WTC11 (cell line): ENCODE measurements at regions not wholly inside any gene's neighbourhood (a gene's known extent, or its start where the extent isn't known, plus 50 kb on each side); places are given as distances from the start of the nearest gene placed in this dataset.

Experiments
- ATAC-seq: fragments of 200-7000 bp; cut with Tn5 transposase; 2 replicates; pipeline ENCODE4 v1.10.0; 2021; ENCODE audit warnings: mild to moderate bottlenecking, moderate library complexity
- CTCF ChIA-PET: fragments of 300-600 bp; sonication (Branson Sonifier 250); formaldehyde crosslinking; loops from one replicate; lab custom pipeline; 2021; ENCODE audit warnings: antibody characterized with exemption; lab: Charles Lee
- POLR2A ChIA-PET: fragments of 350-600 bp; sonication (Branson Sonifier 250); formaldehyde crosslinking; loops from one replicate; lab custom pipeline; 2021; ENCODE audit warnings: antibody characterized with exemption; lab: Charles Lee
- DNase-seq: peaks from one replicate; pipeline ENCODE4 v3.0.0; 2021; ENCODE audit warnings: low spot score
- H3K27ac Mint-ChIP-seq: 2 replicates; pipeline ENCODE4 v1.8.0; 2021; ENCODE audit warnings: mixed read lengths
- H3K27me3 Mint-ChIP-seq: 2 replicates; pipeline ENCODE4 v1.8.0; 2021; ENCODE audit warnings: low read depth, mild to moderate bottlenecking, moderate library complexity, mixed read lengths
- H3K36me3 Mint-ChIP-seq: 2 replicates; pipeline ENCODE4 v1.8.0; 2021; ENCODE audit warnings: mixed read lengths
- H3K4me1 Mint-ChIP-seq: 2 replicates; pipeline ENCODE4 v1.8.0; 2022; ENCODE audit warnings: mixed read lengths
- H3K4me3 Mint-ChIP-seq: 2 replicates; pipeline ENCODE4 v1.8.0; 2021; ENCODE audit warnings: mild to moderate bottlenecking, moderate library complexity, mixed read lengths
- H3K9me3 Mint-ChIP-seq: 2 replicates; pipeline ENCODE4 v1.8.0; 2021; ENCODE audit warnings: mixed read lengths
- CBFB ChIP-seq: sonication (generic); formaldehyde crosslinking; IDR thresholded peaks from 2 replicates; pipeline ENCODE4 v1.8.1; 2022; ENCODE audit warnings: mild to moderate bottlenecking, low read depth, missing genetic modification reagents
- CREB1 ChIP-seq: sonication (generic); formaldehyde crosslinking; IDR thresholded peaks from 2 replicates; pipeline ENCODE4 v1.8.0; 2023; ENCODE audit warnings: mild to moderate bottlenecking, missing genetic modification reagents
- E2F1 ChIP-seq: sonication (generic); formaldehyde crosslinking; IDR thresholded peaks from 2 replicates; pipeline ENCODE4 v1.8.0; 2022; ENCODE audit warnings: mild to moderate bottlenecking, missing genetic modification reagents
- E2F4 ChIP-seq: sonication (generic); formaldehyde crosslinking; IDR thresholded peaks from 2 replicates; pipeline ENCODE4 v1.8.1; 2022; ENCODE audit warnings: low read depth, mild to moderate bottlenecking, moderate library complexity, missing genetic modification reagents, borderline replicate concordance
- GABPB1 ChIP-seq: sonication (generic); formaldehyde crosslinking; IDR thresholded peaks from 2 replicates; pipeline ENCODE4 v1.8.1; 2023; ENCODE audit warnings: mild to moderate bottlenecking, missing genetic modification reagents
- GRHL2 ChIP-seq: fragments of 250-450 bp; sonication (Bioruptor Pico); IDR thresholded peaks from 2 replicates; pipeline ENCODE4 v1.8.0; 2022; ENCODE audit warnings: mild to moderate bottlenecking, moderate library complexity; ENCODE audit not compliant: insufficient replicate concordance, severe bottlenecking
- HMGA2 ChIP-seq: fragments of 250-450 bp; sonication (Bioruptor Pico); IDR thresholded peaks from 2 replicates; pipeline ENCODE4 v1.4.0; 2021; ENCODE audit warnings: mild to moderate bottlenecking, moderate library complexity
- IRF2 ChIP-seq: sonication (generic); formaldehyde crosslinking; IDR thresholded peaks from 2 replicates; pipeline ENCODE4 v1.8.0; 2022; ENCODE audit warnings: low read depth, missing genetic modification reagents, borderline replicate concordance
- KAT7 ChIP-seq: sonication (generic); formaldehyde crosslinking; IDR thresholded peaks from 2 replicates; pipeline ENCODE4 v1.8.1; 2023; ENCODE audit warnings: missing genetic modification reagents, mild to moderate bottlenecking, borderline replicate concordance
- MAX ChIP-seq: sonication (generic); formaldehyde crosslinking; IDR thresholded peaks from 2 replicates; pipeline ENCODE4 v1.8.0; 2022; ENCODE audit warnings: mild to moderate bottlenecking, missing genetic modification reagents
- NFYB ChIP-seq: sonication (generic); formaldehyde crosslinking; conservative IDR thresholded peaks from 2 replicates; pipeline ENCODE4 v1.8.0; 2022; ENCODE audit warnings: low read depth, missing genetic modification reagents
- PREB ChIP-seq: sonication (generic); formaldehyde crosslinking; IDR thresholded peaks from 2 replicates; pipeline ENCODE4 v1.8.1; 2022; ENCODE audit warnings: mild to moderate bottlenecking, missing genetic modification reagents, moderate library complexity, borderline replicate concordance
- PRRX2 ChIP-seq: fragments of 250-450 bp; sonication (Bioruptor Pico); IDR thresholded peaks from 2 replicates; pipeline ENCODE4 v1.8.0; 2021; ENCODE audit warnings: mild to moderate bottlenecking
- RELA ChIP-seq: sonication (generic); formaldehyde crosslinking; IDR thresholded peaks from 2 replicates; pipeline ENCODE4 v1.8.1; 2022; ENCODE audit warnings: missing genetic modification reagents, mild to moderate bottlenecking, borderline replicate concordance
- SMAD3 ChIP-seq: sonication (generic); formaldehyde crosslinking; IDR thresholded peaks from 2 replicates; pipeline ENCODE4 v1.8.0; 2022; ENCODE audit warnings: missing genetic modification reagents, mild to moderate bottlenecking, borderline replicate concordance
- SP1 ChIP-seq: sonication (generic); formaldehyde crosslinking; conservative IDR thresholded peaks from 2 replicates; pipeline ENCODE4 v1.8.1; 2022; ENCODE audit warnings: missing genetic modification reagents
- STAT6 ChIP-seq: sonication (generic); formaldehyde crosslinking; conservative IDR thresholded peaks from 2 replicates; pipeline ENCODE4 v1.8.1; 2023; ENCODE audit warnings: mild to moderate bottlenecking, low read depth, missing genetic modification reagents, moderate library complexity
- TEAD1 ChIP-seq: sonication (generic); formaldehyde crosslinking; IDR thresholded peaks from 2 replicates; pipeline ENCODE4 v1.8.0; 2022; ENCODE audit warnings: mild to moderate bottlenecking, missing genetic modification reagents
- TEAD4 ChIP-seq: sonication (generic); formaldehyde crosslinking; IDR thresholded peaks from 2 replicates; pipeline ENCODE4 v1.8.0; 2022; ENCODE audit warnings: mild to moderate bottlenecking, missing genetic modification reagents
- TP53 ChIP-seq: sonication (generic); formaldehyde crosslinking; IDR thresholded peaks from 2 replicates; pipeline ENCODE4 v1.8.1; 2023; ENCODE audit warnings: mild to moderate bottlenecking, missing genetic modification reagents
- ZBTB21 ChIP-seq: sonication (generic); formaldehyde crosslinking; IDR thresholded peaks from 2 replicates; pipeline ENCODE4 v1.8.1; 2023; ENCODE audit warnings: mild to moderate bottlenecking, missing genetic modification reagents, borderline replicate concordance
- ZMAT4 ChIP-seq: fragments of 250-450 bp; sonication (Bioruptor Pico); IDR thresholded peaks from 2 replicates; pipeline ENCODE4 v1.9.0; 2021; ENCODE audit warnings: mild to moderate bottlenecking
- ZNF138 ChIP-seq: sonication (generic); formaldehyde crosslinking; conservative IDR thresholded peaks from 2 replicates; pipeline ENCODE4 v1.8.1; 2022; ENCODE audit warnings: mild to moderate bottlenecking, moderate library complexity, missing genetic modification reagents
- ZNF219 ChIP-seq: sonication (generic); formaldehyde crosslinking; IDR thresholded peaks from 2 replicates; pipeline ENCODE4 v1.8.0; 2023; ENCODE audit warnings: missing genetic modification reagents, mild to moderate bottlenecking, borderline replicate concordance
- ZNF423 ChIP-seq: fragments of 250-450 bp; sonication (Bioruptor Pico); IDR thresholded peaks from 2 replicates; pipeline ENCODE4 v2.1.2; 2022; ENCODE audit warnings: mild to moderate bottlenecking, moderate library complexity
- ZSCAN18 ChIP-seq: fragments of 250-450 bp; sonication (Bioruptor Pico); IDR thresholded peaks from 2 replicates; pipeline ENCODE4 v2.1.2; 2022; ENCODE audit warnings: mild to moderate bottlenecking, moderate library complexity

GRCh38 chr7:155938129-155938528 lies 125.9 kb upstream of the SHH start (continued):
- TF ChIP-seq TEAD4 (CRISPR knock-in tag) (no peak), TP53 (CRISPR knock-in tag) (no peak)

GRCh38 chr7:155935726-155936125 lies 123.5 kb upstream of the SHH start:
- no peak for TF ChIP-seq MAX (CRISPR knock-in tag)
- no peak for TF ChIP-seq ZNF423
- TF ChIP-seq ZSCAN18 (CRISPR knock-in tag), result no peak
- no peak for TF ChIP-seq ZMAT4 (CRISPR knock-in tag)
- no peak for TF ChIP-seq PRRX2 (CRISPR knock-in tag)
- no peak for TF ChIP-seq NFYB (CRISPR knock-in tag)
- TF ChIP-seq PREB, result no peak
- no peak for TF ChIP-seq CREB1 (CRISPR knock-in tag)
- no peak for TF ChIP-seq ZBTB21 (CRISPR knock-in tag)
- no peak for TF ChIP-seq RELA
- no peak for TF ChIP-seq CBFB (CRISPR knock-in tag)
- no peak for TF ChIP-seq TEAD1 (CRISPR knock-in tag)
- peaks cover 17% of the 10 kb centered on the region for H3K27me3 Mint-ChIP-seq
- H3K36me3 Mint-ChIP-seq, result peaks cover 57% of the 10 kb centered on the region
- no peak overlapping the region for H3K4me3 Mint-ChIP-seq
- ATAC-seq (no peak), DNase-seq (no peak)
- H3K4me1 Mint-ChIP-seq, result no peaks in the 10 kb centered on the region
- CTCF ChIA-PET, result no interaction called here
- H3K9me3 Mint-ChIP-seq, result peaks cover 74% of the 10 kb centered on the region
- H3K27ac Mint-ChIP-seq, result no peak overlapping the region
- POLR2A ChIA-PET, result no interaction called here

- no peaks in the 10 kb centered on the region for H3K4me1 Mint-ChIP-seq
- CTCF ChIA-PET, result no interaction called here
- TF ChIP-seq GRHL2 (CRISPR knock-in tag) (no peak), SMAD3 (no peak), TEAD4 (CRISPR knock-in tag) (no peak), GABPB1 (CRISPR knock-in tag) (no peak), SP1 (CRISPR knock-in tag) (no peak), E2F4 (CRISPR knock-in tag) (no peak), E2F1 (CRISPR knock-in tag) (no peak), RELA (no peak), IRF2 (CRISPR knock-in tag) (no peak), ZNF138 (CRISPR knock-in tag) (no peak), STAT6 (CRISPR knock-in tag) (no peak), HMGA2 (CRISPR knock-in tag) (no peak), ZNF219 (CRISPR knock-in tag) (no peak), KAT7 (CRISPR knock-in tag) (no peak)
Observed at GRCh38 chr7:155935005-155935557, 122.8 kb upstream of the SHH start.

More at GRCh38 chr7:155935005-155935557, 122.8 kb upstream of the SHH start:
- ATAC-seq (no peak), DNase-seq (no peak)
- H3K4me3 Mint-ChIP-seq, result no peak overlapping the region
- H3K27me3 Mint-ChIP-seq, result peaks cover 14% of the 10 kb centered on the region; the same call in 1 of the 2 replicates
- POLR2A ChIA-PET, result no interaction called here
- H3K27ac Mint-ChIP-seq, result no peak overlapping the region
- peaks cover 71% of the 10 kb centered on the region for H3K9me3 Mint-ChIP-seq
- peaks cover 53% of the 10 kb centered on the region for H3K36me3 Mint-ChIP-seq
